Activated CD4-positive, alpha-beta memory T cell treated with anti-CD3 and anti-CD28 coated beads for 36 hours (primary cell): ENCODE measurements at regions not wholly inside any gene's neighbourhood (a gene's known extent, or its start where the extent isn't known, plus 50 kb on each side); places are given as distances from the start of the nearest gene placed in this dataset.

Experiments
- CTCF ChIA-PET: fragments of 350-600 bp; sonication (Branson Sonifier 250); formaldehyde crosslinking; loops from one replicate; lab custom pipeline; 2021; ENCODE audit warnings: antibody characterized with exemption, inconsistent platforms; lab: Charles Lee
- POLR2A ChIA-PET: fragments of 350-600 bp; sonication (Branson Sonifier 250); formaldehyde crosslinking; loops from one replicate; lab custom pipeline; 2021; ENCODE audit warnings: antibody characterized with exemption; lab: Charles Lee
- DNase-seq: peaks from one replicate; pipeline ENCODE4 v3.0.0-alpha.2; 2020
- H3K27ac Mint-ChIP-seq: one replicate; pipeline ENCODE4 v1.8.0; 2021; ENCODE audit warnings: mixed read lengths
- H3K27me3 Mint-ChIP-seq: one replicate; pipeline ENCODE4 v1.8.0; 2021; ENCODE audit warnings: mixed read lengths
- H3K36me3 Mint-ChIP-seq: one replicate; pipeline ENCODE4 v1.8.0; 2021; ENCODE audit warnings: mixed read lengths
- H3K4me1 Mint-ChIP-seq: one replicate; pipeline ENCODE4 v1.8.0; 2021; ENCODE audit warnings: low read depth, mixed read lengths
- H3K4me3 Mint-ChIP-seq: one replicate; pipeline ENCODE4 v1.8.0; 2021; ENCODE audit warnings: mild to moderate bottlenecking, mixed read lengths
- H3K9me3 Mint-ChIP-seq: one replicate; pipeline ENCODE4 v1.8.0; 2021; ENCODE audit warnings: mixed read lengths
- intact Hi-C: fragments of 100-400 bp; cut with micrococcal nuclease; formaldehyde crosslinking; loops from one replicate; pipeline ENCODE4 v1.15.1; 2023

- POLR2A ChIA-PET = no interaction called here
- CTCF ChIA-PET = no interaction called here
- Mint-ChIP-seq H3K4me3 (no peak overlapping the region), H3K27me3 (no peaks in the 10 kb centered on the region), H3K27ac (no peak overlapping the region), H3K4me1 (no peaks in the 10 kb centered on the region), H3K9me3 (no peaks in the 10 kb centered on the region), H3K36me3 (no peaks in the 10 kb centered on the region)
- intact Hi-C loops = no loop called here
- no peak for DNase-seq
Measured at GRCh38 chr10:21021843-21022594, 124.9 kb upstream of the NEBL start.

DNA sequence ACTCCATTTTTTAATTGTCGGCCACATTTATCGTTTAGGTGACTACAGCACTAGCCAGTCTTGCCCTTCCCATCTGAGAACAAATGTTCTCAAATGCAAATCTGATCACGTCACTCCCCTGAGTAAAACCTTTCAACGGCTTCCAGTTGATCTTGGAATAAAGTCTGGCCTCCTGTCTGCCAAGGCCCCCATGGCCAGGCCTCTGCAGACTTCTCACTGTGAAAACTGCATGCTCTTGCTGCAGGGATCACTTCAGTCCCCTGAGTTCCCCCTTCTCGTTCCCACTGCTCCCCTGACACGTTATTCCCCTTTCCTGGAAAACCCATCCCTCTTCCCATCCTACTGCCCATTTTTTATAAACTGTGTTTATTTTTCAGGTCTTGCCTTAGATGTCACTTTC, 124.1 kb upstream of the NEBL start:
- Mint-ChIP-seq H3K27me3 (no peaks in the 10 kb centered on the region), H3K9me3 (no peaks in the 10 kb centered on the region), H3K4me3 (no peak overlapping the region), H3K36me3 (no peaks in the 10 kb centered on the region), H3K27ac (no peak overlapping the region), H3K4me1 (no peaks in the 10 kb centered on the region)
- ChIA-PET POLR2A (no interaction called here), CTCF (interaction anchor here (1.6 kb wide), 1 partner anchor 8 kb away, joined by 5 read pairs; no protein-coding TSS in a partner anchor)
- intact Hi-C loops = no loop called here
- DNase-seq = no peak

GRCh38 chr10:21020545-21020944, 123.4 kb upstream of the NEBL start:
- peak; percentile 29 for DNase-seq
- Mint-ChIP-seq H3K36me3 (no peaks in the 10 kb centered on the region), H3K4me1 (no peaks in the 10 kb centered on the region), H3K27ac (no peak overlapping the region), H3K9me3 (no peaks in the 10 kb centered on the region), H3K4me3 (no peak overlapping the region), H3K27me3 (no peaks in the 10 kb centered on the region)
- ChIA-PET CTCF (interaction anchor here (1.6 kb wide), 1 partner anchor 9 kb away, joined by 5 read pairs; no protein-coding TSS in a partner anchor), POLR2A (no interaction called here)
- intact Hi-C loops = no loop called here

GRCh38 chr10:21019436-21019835, 122.3 kb upstream of the NEBL start:
- DNase-seq = no peak
- no peaks in the 10 kb centered on the region for H3K4me1 Mint-ChIP-seq
- no peak overlapping the region for H3K4me3 Mint-ChIP-seq
- H3K9me3 Mint-ChIP-seq = no peaks in the 10 kb centered on the region
- H3K27me3 Mint-ChIP-seq = no peaks in the 10 kb centered on the region
- H3K36me3 Mint-ChIP-seq = no peaks in the 10 kb centered on the region
- ChIA-PET POLR2A (no interaction called here), CTCF (no interaction called here)
- intact Hi-C loops = no loop called here
- no peak overlapping the region for H3K27ac Mint-ChIP-seq

DNA sequence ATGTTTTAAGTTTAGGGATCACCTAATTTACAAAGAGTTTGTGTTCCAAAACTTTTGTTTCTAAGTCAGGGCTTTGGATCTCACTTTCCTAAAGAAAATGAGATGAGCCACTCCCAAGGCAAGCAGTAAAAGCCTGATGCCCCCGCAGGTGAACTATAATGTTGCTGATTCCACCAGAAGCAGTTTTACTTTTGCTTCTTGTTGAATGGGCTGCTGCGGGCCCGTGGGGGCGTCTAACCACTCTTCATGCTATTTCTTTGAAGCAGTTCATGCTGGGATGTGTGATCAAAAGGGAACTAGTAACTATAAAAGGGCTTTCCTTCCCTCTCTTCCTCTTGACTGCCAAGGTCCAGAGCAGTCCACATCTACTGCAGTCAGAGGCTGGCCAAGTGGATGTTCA, 118.7 kb upstream of the NEBL start:
- intact Hi-C loops = no loop called here
- Mint-ChIP-seq H3K27me3 (no peaks in the 10 kb centered on the region), H3K27ac (no peak overlapping the region), H3K4me3 (no peak overlapping the region), H3K36me3 (no peaks in the 10 kb centered on the region), H3K4me1 (no peaks in the 10 kb centered on the region), H3K9me3 (no peaks in the 10 kb centered on the region)
- ChIA-PET POLR2A (no interaction called here), CTCF (no interaction called here)
- DNase-seq = no peak

DNA sequence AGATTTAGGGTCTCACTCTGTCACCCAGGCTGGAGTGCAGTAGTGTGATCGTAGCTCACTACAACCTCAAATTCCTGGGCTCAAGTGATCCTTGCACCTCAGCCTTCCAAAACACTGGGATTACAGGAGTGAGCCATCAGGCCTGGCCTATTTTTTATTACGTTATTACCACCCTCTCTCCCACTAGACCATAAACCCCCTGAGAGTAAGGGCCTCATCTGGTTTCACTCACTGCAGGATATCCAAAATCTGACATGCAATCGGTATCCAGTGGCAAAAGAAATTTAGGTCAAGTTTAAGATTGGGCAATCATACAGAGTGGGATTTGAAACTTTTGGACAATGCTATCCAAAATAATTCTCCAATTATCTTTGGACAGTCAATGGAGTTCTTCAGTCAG, 117.0 kb upstream of the NEBL start:
- no peaks in the 10 kb centered on the region for H3K36me3 Mint-ChIP-seq
- ChIA-PET CTCF (no interaction called here), POLR2A (no interaction called here)
- intact Hi-C loops = no loop called here
- no peaks in the 10 kb centered on the region for H3K27me3 Mint-ChIP-seq
- no peak overlapping the region for H3K4me3 Mint-ChIP-seq
- no peaks in the 10 kb centered on the region for H3K4me1 Mint-ChIP-seq
- no peaks in the 10 kb centered on the region for H3K9me3 Mint-ChIP-seq
- DNase-seq = no peak
- H3K27ac Mint-ChIP-seq = no peak overlapping the region

GRCh38 chr10:21011433-21012018, 114.4 kb upstream of the NEBL start:
- CTCF ChIA-PET = no interaction called here
- no peak for DNase-seq
- Mint-ChIP-seq H3K27me3 (no peaks in the 10 kb centered on the region), H3K4me1 (no peaks in the 10 kb centered on the region), H3K4me3 (no peak overlapping the region), H3K9me3 (no peaks in the 10 kb centered on the region), H3K36me3 (no peaks in the 10 kb centered on the region), H3K27ac (no peak overlapping the region)
- POLR2A ChIA-PET = no interaction called here
- intact Hi-C loops = no loop called here

DNA sequence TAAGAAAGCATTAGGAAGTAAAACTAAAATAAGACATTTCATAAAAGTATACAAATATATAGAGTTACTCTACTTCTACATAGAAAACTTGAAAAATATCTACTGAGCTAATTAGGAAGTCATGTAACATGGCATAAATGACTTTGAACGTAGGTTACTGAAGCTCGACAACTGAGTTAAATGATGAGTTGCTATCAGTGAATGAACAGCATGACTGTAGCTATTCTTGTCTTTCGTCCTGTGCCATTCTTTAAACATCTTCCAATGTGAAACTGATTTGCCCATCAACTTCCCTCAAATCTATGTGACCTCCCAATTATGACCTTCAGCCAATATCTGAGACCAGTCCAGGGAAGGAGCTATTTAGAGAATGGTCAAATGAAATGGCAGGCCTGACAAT, 113.5 kb upstream of the NEBL start:
- POLR2A ChIA-PET = no interaction called here
- H3K27ac Mint-ChIP-seq = no peak overlapping the region
- H3K4me3 Mint-ChIP-seq = no peak overlapping the region
- H3K27me3 Mint-ChIP-seq = no peaks in the 10 kb centered on the region
- intact Hi-C loops = no loop called here
- H3K9me3 Mint-ChIP-seq = no peaks in the 10 kb centered on the region
- no peaks in the 10 kb centered on the region for H3K36me3 Mint-ChIP-seq
- H3K4me1 Mint-ChIP-seq = no peaks in the 10 kb centered on the region
- CTCF ChIA-PET = no interaction called here
- no peak for DNase-seq

DNA sequence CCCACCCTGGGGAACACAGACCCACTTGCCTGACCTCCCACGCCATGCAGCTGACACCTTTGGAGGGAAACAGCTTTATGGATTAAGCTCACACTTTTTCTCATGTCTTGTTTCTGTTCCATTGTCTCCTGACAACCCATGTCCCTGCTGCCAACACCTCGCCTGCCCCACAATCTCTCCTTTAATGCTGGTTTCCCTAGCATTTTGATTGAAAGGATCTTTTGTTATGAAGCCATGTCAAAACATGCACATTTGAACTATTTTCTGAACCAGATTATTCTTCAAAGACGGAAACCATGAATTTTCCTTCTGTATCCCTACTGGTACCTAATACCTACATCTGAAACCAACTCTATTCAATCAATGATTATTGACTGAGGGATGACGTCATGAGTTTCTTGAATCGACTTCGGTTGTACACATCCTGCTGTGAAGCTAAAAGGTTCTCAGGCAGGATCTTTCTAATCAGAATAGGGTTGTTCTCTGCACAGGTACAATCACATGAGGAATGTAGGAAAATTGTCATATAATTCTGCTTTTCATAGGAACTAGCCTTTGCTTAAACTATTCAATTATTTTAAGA, 106.2 kb upstream of the NEBL start:
- Mint-ChIP-seq H3K9me3 (no peaks in the 10 kb centered on the region), H3K27ac (no peak overlapping the region), H3K27me3 (no peaks in the 10 kb centered on the region), H3K4me1 (no peaks in the 10 kb centered on the region), H3K4me3 (no peak overlapping the region), H3K36me3 (no peaks in the 10 kb centered on the region)
- DNase-seq = no peak
- intact Hi-C loops = no loop called here
- ChIA-PET POLR2A (no interaction called here), CTCF (no interaction called here)

DNA sequence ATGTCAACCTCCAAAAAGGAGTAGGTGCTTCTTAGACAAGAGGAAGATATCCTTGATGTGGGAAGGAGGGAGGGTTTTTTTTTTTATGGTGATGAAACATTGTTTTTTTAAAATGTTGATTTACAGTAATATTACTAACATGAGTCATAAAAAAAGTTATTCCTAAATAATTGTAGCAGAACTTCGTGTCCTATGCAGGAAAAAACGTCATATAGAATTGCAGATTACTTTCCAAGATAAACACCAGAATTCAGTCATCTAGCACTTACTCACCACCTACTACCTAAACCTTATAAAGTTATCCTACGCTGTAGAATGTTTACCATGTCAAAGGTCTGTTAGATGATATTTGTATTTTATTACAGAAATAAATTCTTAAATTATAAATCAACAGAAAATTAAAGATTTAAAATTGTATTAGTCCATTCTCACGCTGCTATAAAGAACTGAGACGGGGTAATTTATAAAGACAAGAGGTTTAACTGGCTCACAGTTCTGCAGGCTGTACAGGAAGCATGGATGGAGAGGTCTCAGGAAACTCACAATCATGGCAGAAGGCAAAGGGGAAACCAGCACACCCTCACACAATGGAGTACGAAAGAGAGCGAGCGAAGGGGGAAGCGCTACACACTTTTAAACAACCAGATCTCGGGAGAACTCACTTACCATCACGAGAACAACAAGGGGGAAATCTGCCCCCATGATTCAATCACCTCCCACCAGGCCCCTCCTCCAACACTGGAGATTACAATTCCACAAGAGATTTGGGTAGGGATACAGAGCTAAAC, 105.2 kb upstream of the NEBL start:
- H3K4me1 Mint-ChIP-seq = no peaks in the 10 kb centered on the region
- no peaks in the 10 kb centered on the region for H3K9me3 Mint-ChIP-seq
- no peak overlapping the region for H3K27ac Mint-ChIP-seq
- ChIA-PET POLR2A (no interaction called here), CTCF (no interaction called here)
- H3K27me3 Mint-ChIP-seq = no peaks in the 10 kb centered on the region
- no peak for DNase-seq
- no peak overlapping the region for H3K4me3 Mint-ChIP-seq
- intact Hi-C loops = no loop called here
- H3K36me3 Mint-ChIP-seq = no peaks in the 10 kb centered on the region

DNA sequence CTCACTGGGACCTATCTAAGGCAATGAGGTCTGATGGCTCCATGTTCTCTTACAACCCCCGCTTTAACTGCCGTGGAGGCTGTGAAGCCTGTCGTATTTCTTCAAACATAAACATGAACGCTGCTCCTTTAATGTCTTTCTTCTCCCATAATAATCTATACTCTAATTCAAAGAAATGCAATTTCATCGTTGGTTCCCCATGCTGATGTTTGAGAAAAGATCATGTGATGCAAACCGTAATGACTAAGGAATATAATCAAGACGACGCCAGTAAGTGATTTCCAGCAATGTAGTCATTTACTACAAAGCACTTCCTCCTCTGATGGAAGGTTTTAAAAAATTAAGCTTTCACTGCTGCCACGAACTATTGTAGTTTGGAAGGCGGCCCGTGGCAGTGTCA, 102.6 kb upstream of the NEBL start:
- Mint-ChIP-seq H3K4me1 (no peaks in the 10 kb centered on the region), H3K36me3 (no peaks in the 10 kb centered on the region), H3K27me3 (no peaks in the 10 kb centered on the region), H3K9me3 (no peaks in the 10 kb centered on the region), H3K4me3 (no peak overlapping the region), H3K27ac (no peak overlapping the region)
- DNase-seq = no peak
- ChIA-PET CTCF (no interaction called here), POLR2A (no interaction called here)
- intact Hi-C loops = no loop called here

GRCh38 chr10:20998036-20998435, 100.9 kb upstream of the NEBL start:
- CTCF ChIA-PET = no interaction called here
- Mint-ChIP-seq H3K27ac (no peak overlapping the region), H3K4me3 (no peak overlapping the region), H3K9me3 (peaks cover 2% of the 10 kb centered on the region), H3K36me3 (no peaks in the 10 kb centered on the region), H3K4me1 (no peaks in the 10 kb centered on the region), H3K27me3 (peaks cover 2% of the 10 kb centered on the region)
- intact Hi-C loops = no loop called here
- POLR2A ChIA-PET = no interaction called here
- DNase-seq = no peak
